ENCODE measurements at regions not wholly inside any gene's neighbourhood (a gene's known extent, or its start where the extent isn't known, plus 50 kb on each side); places are given as distances from the start of the nearest gene placed in this dataset.

DNA sequence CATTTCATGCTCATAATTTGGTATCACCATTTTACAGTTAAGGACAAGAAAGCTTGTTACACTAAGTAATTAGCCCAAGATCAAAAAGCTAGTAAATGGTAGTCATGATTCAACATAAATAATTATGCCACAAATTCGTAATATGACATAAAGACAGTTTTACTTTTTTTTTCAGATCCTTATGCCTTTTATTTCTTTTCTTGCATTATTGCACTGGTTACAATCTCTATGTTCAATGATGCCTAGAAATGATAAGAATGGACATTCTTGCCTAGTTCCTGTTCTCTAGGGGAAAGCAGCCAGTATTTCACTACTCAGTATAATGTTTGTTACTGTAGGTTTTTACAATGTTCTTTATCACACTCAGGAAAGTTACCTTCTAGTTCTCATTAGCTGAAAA is 106.4 kb upstream of the ARHGAP5 start:
- Histone ChIP-seq H2BK5ac (ENCODE audit: low read depth, low read length, poor library complexity, severe bottlenecking) (no peak overlapping the region), H3K23ac (ENCODE audit: low read depth, low read length) (no peak overlapping the region), H3K56ac (ENCODE audit: extremely low read depth, insufficient read depth, low read length) (no peak overlapping the region), H2AK5ac (ENCODE audit: low read depth, low read length) (no peak overlapping the region), H3K9me1 (ENCODE audit: insufficient read depth, low read length) (peaks cover 4% of the 10 kb centered on the region), H3K18ac (ENCODE audit: low read depth, low read length) (no peak overlapping the region), H2BK120ac (ENCODE audit: low read depth, low read length) (no peak overlapping the region), H3K4me3 (ENCODE audit: insufficient read depth, low read depth, low read length) (no peak overlapping the region), H3K4me1 (ENCODE audit: control insufficient read depth, insufficient read depth, low read length) (peaks cover 10% of the 10 kb centered on the region), H2AK9ac (replicated peaks; ENCODE audit: low read depth, low read length, poor library complexity) (no peak overlapping the region), H4K5ac (ENCODE audit: low read depth, low read length) (no peak overlapping the region), H3K36me3 (ENCODE audit: control insufficient read depth, insufficient read depth, low read length) (no peaks in the 10 kb centered on the region), H4K20me1 (ENCODE audit: insufficient read depth, low read length) (no peaks in the 10 kb centered on the region), H3K4ac (ENCODE audit: low read depth, low read length) (no peak overlapping the region), H2BK20ac (ENCODE audit: low read depth, low read length) (no peak overlapping the region), H4K8ac (ENCODE audit: low read depth in 2 of 2, low read length in 2 of 2) (no peak overlapping the region), H3K79me1 (ENCODE audit: low read depth in 1 of 2, low read length in 2 of 2) (no peaks in the 10 kb centered on the region), H3K14ac (replicated peaks; ENCODE audit: low read depth, low read length) (no peak overlapping the region), H4K91ac (ENCODE audit: insufficient read depth, low read depth, low read length) (no peak overlapping the region), H3K9ac (ENCODE audit: low read depth, low read length) (no peak overlapping the region), H2AFZ (replicated peaks; ENCODE audit: low read length, poor library complexity) (no peak overlapping the region), H3K27me3 (ENCODE audit: control insufficient read depth, insufficient read depth, low read length) (no peaks in the 10 kb centered on the region; the same call in none of the 2 replicates), H3K4me2 (ENCODE audit: low read depth, low read length) (no peak overlapping the region), H3K9me3 (ENCODE audit: control insufficient read depth, insufficient read depth, low read length) (peaks cover 3% of the 10 kb centered on the region), H3K27ac (ENCODE audit: insufficient read depth, low read length) (no peak overlapping the region), H2BK15ac (ENCODE audit: low read depth, low read length) (no peak overlapping the region)
- intact Hi-C loops (cut with micrococcal nuclease) (no loop called here), in situ Hi-C loops (cut with MboI; ENCODE audit: low sequenced_read_pairs) (no loop called here), dilution Hi-C loops (cut with HindIII; ENCODE audit: low sequenced_read_pairs, unreplicated experiment) (no loop called here)
- ChIA-PET POLR2A (ENCODE audit: unreplicated experiment) (no interaction called here), CTCF (interaction anchor here (0.6 kb wide), 1 partner anchor 22 kb away, joined by 9 read pairs; no protein-coding TSS in a partner anchor)
- no CpG with 5 or more reads among the region's 1 CpG for WGBS, 2 experiments (ENCODE audit: extremely low coverage in 2 of 2, insufficient read length in 1 of 2)
- ATAC-seq (ENCODE audit: low read depth) (no peak), DNase-seq (no peak)
- BruUV-seq (replicated peaks), result no TSS peak
- TF ChIP-seq POLR2A (IDR thresholded peaks at IDR 0.05; ENCODE audit: low read depth, low read length) (no peak), FOS (IDR thresholded peaks at IDR 0.05; ENCODE audit: low read depth, low read length) (no peak)
